SK-N-SH treated with all-trans-retinoic acid at 6 μM for 48 hours (cell line): ENCODE measurements at regions not wholly inside any gene's neighbourhood (a gene's known extent, or its start where the extent isn't known, plus 50 kb on each side); places are given as distances from the start of the nearest gene placed in this dataset.

Experiments
- ARNTL ChIP-seq: fragments of 450-650 bp; formaldehyde crosslinking; IDR thresholded peaks from 2 replicates; pipeline ENCODE4 v1.5.0; 2020; ENCODE audit warnings: low read depth, mild to moderate bottlenecking, moderate library complexity, borderline replicate concordance
- ESRRG ChIP-seq: fragments of 250-450 bp; sonication (Bioruptor Pico); IDR thresholded peaks from 2 replicates; pipeline ENCODE4 v1.6.1; 2021; ENCODE audit warnings: mild to moderate bottlenecking
- OSR1 ChIP-seq: fragments of 250-450 bp; sonication (Bioruptor Pico); IDR thresholded peaks from 2 replicates; pipeline ENCODE4 v1.8.0; 2022; ENCODE audit warnings: moderate library complexity, mild to moderate bottlenecking, inconsistent platforms
- SNAI2 ChIP-seq: fragments of 250-450 bp; sonication (Bioruptor Pico); IDR thresholded peaks from 2 replicates; pipeline ENCODE4 v1.5.0; 2020; ENCODE audit warnings: mild to moderate bottlenecking, moderate library complexity
- ZFP3 ChIP-seq: fragments of 250-450 bp; sonication (Bioruptor Pico); IDR thresholded peaks from 2 replicates; pipeline ENCODE4 v1.5.0; 2020; ENCODE audit warnings: mild to moderate bottlenecking, moderate library complexity
- ZFP30 ChIP-seq: fragments of 450-650 bp; formaldehyde crosslinking; IDR thresholded peaks from 2 replicates; pipeline ENCODE4 v1.5.0; 2022; ENCODE audit warnings: mild to moderate bottlenecking, moderate library complexity
- ZNF565 ChIP-seq: fragments of 450-650 bp; formaldehyde crosslinking; conservative IDR thresholded peaks from 2 replicates; pipeline ENCODE4 v1.5.0; 2020; ENCODE audit warnings: low read depth, mild to moderate bottlenecking, moderate library complexity
- ZNF70 ChIP-seq: fragments of 450-650 bp; formaldehyde crosslinking; IDR thresholded peaks from 2 replicates; pipeline ENCODE4 v1.5.0; 2020; ENCODE audit warnings: mild to moderate bottlenecking, moderate library complexity
- ZNF8 ChIP-seq: fragments of 450-650 bp; formaldehyde crosslinking; IDR thresholded peaks from 2 replicates; pipeline ENCODE4 v1.5.0; 2020; ENCODE audit warnings: mild to moderate bottlenecking, moderate library complexity
- TF ChIP-seq, protein P1 (sequence below): fragments of 250-450 bp; sonication (Bioruptor Pico); IDR thresholded peaks from 2 replicates; pipeline ENCODE4 v1.8.0; 2020; ENCODE audit warnings: mild to moderate bottlenecking, moderate library complexity, borderline replicate concordance
- TF ChIP-seq, protein P2 (sequence below): fragments of 250-450 bp; sonication (Bioruptor Pico); IDR thresholded peaks from 2 replicates; pipeline ENCODE4 v1.5.1; 2020; ENCODE audit warnings: low read depth, mild to moderate bottlenecking, moderate library complexity

DNA sequence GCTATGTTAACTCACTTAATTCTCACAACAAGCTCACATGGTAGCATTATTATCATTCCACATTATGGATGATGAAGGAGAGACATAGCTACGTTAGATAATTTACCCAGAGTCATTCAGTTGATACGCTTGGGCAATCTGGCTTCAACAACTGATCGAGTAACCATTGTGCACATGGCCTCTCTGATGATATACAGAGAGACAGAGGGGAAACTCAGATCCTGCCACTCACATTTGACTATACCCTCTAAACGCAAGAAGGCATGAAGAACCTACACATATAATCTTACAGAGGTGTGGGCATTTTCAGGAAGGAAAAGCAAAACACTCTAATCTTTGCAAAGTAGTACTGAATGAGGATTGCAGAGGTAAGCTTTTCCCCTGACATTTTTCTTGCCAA is 360.1 kb downstream of the BARHL2 start:
- TF ChIP-seq ARNTL (CRISPR knock-in tag) (no peak), OSR1 (CRISPR knock-in tag) (no peak), ZNF565 (CRISPR knock-in tag) (no peak), ZNF8 (no peak), ESRRG (CRISPR knock-in tag) (no peak), ZFP30 (CRISPR knock-in tag) (no peak), ZNF70 (CRISPR knock-in tag) (no peak), ZFP3 (no peak), SNAI2 (CRISPR knock-in tag) (no peak)
- TF ChIP-seq, protein P1, sequence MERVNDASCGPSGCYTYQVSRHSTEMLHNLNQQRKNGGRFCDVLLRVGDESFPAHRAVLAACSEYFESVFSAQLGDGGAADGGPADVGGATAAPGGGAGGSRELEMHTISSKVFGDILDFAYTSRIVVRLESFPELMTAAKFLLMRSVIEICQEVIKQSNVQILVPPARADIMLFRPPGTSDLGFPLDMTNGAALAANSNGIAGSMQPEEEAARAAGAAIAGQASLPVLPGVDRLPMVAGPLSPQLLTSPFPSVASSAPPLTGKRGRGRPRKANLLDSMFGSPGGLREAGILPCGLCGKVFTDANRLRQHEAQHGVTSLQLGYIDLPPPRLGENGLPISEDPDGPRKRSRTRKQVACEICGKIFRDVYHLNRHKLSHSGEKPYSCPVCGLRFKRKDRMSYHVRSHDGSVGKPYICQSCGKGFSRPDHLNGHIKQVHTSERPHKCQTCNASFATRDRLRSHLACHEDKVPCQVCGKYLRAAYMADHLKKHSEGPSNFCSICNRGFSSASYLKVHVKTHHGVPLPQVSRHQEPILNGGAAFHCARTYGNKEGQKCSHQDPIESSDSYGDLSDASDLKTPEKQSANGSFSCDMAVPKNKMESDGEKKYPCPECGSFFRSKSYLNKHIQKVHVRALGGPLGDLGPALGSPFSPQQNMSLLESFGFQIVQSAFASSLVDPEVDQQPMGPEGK (CRISPR knock-in tag) = no peak
- TF ChIP-seq, protein P2, sequence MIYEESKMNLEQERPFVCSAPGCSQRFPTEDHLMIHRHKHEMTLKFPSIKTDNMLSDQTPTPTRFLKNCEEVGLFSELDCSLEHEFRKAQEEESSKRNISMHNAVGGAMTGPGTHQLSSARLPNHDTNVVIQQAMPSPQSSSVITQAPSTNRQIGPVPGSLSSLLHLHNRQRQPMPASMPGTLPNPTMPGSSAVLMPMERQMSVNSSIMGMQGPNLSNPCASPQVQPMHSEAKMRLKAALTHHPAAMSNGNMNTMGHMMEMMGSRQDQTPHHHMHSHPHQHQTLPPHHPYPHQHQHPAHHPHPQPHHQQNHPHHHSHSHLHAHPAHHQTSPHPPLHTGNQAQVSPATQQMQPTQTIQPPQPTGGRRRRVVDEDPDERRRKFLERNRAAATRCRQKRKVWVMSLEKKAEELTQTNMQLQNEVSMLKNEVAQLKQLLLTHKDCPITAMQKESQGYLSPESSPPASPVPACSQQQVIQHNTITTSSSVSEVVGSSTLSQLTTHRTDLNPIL (CRISPR knock-in tag) = no peak
